Effector memory CD8-positive, alpha-beta T cell (primary cell): ENCODE measurements at regions not wholly inside any gene's neighbourhood (a gene's known extent, or its start where the extent isn't known, plus 50 kb on each side); places are given as distances from the start of the nearest gene placed in this dataset.

Source experiments
- ATAC-seq: fragments of 150-1000 bp; cut with Tn5 transposase; replicated peaks from 2 replicates; pipeline ENCODE4 v1.10.0; 2021; ENCODE audit warnings: mild to moderate bottlenecking, moderate library complexity
- DNase-seq, 3 experiments: peaks; one replicate each; pipeline ENCODE4 v3.0.0; 2021
- H3K27ac Mint-ChIP-seq, 2 donors: one replicate each; pipeline ENCODE4 v1.8.0; 2022; ENCODE audit warnings: mild to moderate bottlenecking in 2 of 2, mixed read lengths in 2 of 2, moderate library complexity in 2 of 2
- H3K27me3 Mint-ChIP-seq, 2 donors: one replicate each; pipeline ENCODE4 v1.8.0; 2022; ENCODE audit warnings: mixed read lengths in 2 of 2
- H3K36me3 Mint-ChIP-seq: one replicate; pipeline ENCODE4 v1.8.0; 2022; ENCODE audit warnings: mild to moderate bottlenecking, moderate library complexity, mixed read lengths; ENCODE audit not compliant: insufficient read depth
- H3K4me1 Mint-ChIP-seq, 2 donors: one replicate each; pipeline ENCODE4 v1.8.0; 2022; ENCODE audit warnings: low read depth in 2 of 2, mixed read lengths in 2 of 2
- H3K4me3 Mint-ChIP-seq, 2 donors: one replicate each; pipeline ENCODE4 v1.8.0; 2022; ENCODE audit warnings: mild to moderate bottlenecking in 2 of 2, mixed read lengths in 2 of 2, moderate library complexity in 2 of 2
- H3K9me3 Mint-ChIP-seq, 2 donors: one replicate each; pipeline ENCODE4 v1.8.0; 2022; ENCODE audit warnings: mixed read lengths in 2 of 2

DNA sequence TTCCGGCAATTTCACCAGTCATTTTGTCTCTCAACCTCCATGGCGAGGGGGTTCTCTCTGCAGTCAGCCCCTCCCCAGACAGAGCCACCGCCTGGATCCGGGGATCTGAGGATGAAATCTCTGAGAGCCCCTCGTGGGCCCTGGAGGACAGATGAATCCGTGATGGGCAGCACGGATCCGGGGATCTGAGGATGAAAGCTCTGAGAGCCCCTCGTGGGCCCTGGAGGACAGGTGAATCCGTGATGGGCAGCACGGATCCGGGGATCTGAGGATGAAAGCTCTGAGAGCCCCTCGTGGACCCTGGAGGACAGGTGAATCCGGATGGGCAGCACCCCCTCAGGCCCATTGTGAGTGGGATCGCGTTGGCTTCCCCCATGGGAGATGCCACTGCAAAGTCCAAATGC lies 106.5 kb downstream of the DACT2 start:
- H3K4me1 Mint-ChIP-seq = no peaks in the 10 kb centered on the region
- H3K27ac Mint-ChIP-seq = no peak overlapping the region
- H3K36me3 Mint-ChIP-seq = peaks cover 4% of the 10 kb centered on the region
- ATAC-seq (no peak), DNase-seq (no peak)
- peaks cover 12 to 40% of the 10 kb centered on the region in 2 donors for H3K27me3 Mint-ChIP-seq
- H3K9me3 Mint-ChIP-seq = peaks cover 0 to 7% of the 10 kb centered on the region in 2 donors
- H3K4me3 Mint-ChIP-seq = no peak overlapping the region

DNA sequence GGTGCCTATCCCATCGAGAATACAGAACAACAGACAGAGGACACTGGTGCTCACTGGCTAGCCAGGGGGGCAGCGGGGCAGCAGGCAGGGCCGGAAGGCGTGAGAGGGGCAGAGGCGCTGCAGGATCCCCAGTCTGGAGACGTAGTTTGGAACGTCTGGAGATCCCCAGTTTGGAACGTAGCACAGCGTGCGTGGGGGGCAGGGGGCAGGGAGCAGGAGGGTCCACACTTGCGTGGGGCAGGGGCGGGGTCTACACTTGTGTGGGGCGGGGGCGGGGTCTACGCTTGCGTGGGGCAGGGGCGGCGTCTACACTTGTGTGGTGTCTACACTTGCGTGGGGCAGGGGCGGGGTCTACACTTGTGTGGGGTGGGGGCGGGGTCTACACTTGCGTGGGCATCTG lies 107.2 kb downstream of the DACT2 start:
- DNase-seq (no peak), ATAC-seq (no peak)
- no peak overlapping the region for H3K4me3 Mint-ChIP-seq
- no peaks in the 10 kb centered on the region for H3K4me1 Mint-ChIP-seq
- peaks cover 0 to 7% of the 10 kb centered on the region in 2 donors for H3K9me3 Mint-ChIP-seq
- no peak overlapping the region for H3K27ac Mint-ChIP-seq
- peaks cover 4% of the 10 kb centered on the region for H3K36me3 Mint-ChIP-seq
- peaks cover 7 to 32% of the 10 kb centered on the region in 2 donors for H3K27me3 Mint-ChIP-seq

DNA sequence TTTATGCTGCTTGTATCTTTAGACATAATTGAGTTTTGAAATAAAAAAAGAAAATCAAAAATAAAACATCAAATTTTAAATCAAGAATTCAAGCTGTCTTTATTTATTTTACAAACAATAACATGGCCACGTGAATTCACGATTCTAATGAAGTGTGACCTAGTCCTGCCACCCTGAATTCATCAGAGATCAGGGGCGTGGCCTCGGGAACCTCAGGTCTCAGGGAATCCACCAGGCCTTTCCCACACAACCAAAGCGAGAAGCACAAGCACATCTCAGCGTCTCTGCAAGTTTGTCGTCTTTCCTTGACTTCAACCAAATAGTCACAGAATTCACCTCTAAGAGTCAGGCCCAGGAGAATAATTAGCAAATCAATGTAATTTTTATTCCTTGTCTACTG lies 107.9 kb downstream of the DACT2 start:
- H3K36me3 Mint-ChIP-seq = no peaks in the 10 kb centered on the region
- no peak overlapping the region for H3K27ac Mint-ChIP-seq
- ATAC-seq (no peak), DNase-seq (no peak)
- no peaks in the 10 kb centered on the region for H3K4me1 Mint-ChIP-seq
- no peak overlapping the region for H3K4me3 Mint-ChIP-seq
- peaks cover 7 to 30% of the 10 kb centered on the region in 2 donors for H3K27me3 Mint-ChIP-seq
- H3K9me3 Mint-ChIP-seq = peaks cover 0 to 7% of the 10 kb centered on the region in 2 donors

DNA sequence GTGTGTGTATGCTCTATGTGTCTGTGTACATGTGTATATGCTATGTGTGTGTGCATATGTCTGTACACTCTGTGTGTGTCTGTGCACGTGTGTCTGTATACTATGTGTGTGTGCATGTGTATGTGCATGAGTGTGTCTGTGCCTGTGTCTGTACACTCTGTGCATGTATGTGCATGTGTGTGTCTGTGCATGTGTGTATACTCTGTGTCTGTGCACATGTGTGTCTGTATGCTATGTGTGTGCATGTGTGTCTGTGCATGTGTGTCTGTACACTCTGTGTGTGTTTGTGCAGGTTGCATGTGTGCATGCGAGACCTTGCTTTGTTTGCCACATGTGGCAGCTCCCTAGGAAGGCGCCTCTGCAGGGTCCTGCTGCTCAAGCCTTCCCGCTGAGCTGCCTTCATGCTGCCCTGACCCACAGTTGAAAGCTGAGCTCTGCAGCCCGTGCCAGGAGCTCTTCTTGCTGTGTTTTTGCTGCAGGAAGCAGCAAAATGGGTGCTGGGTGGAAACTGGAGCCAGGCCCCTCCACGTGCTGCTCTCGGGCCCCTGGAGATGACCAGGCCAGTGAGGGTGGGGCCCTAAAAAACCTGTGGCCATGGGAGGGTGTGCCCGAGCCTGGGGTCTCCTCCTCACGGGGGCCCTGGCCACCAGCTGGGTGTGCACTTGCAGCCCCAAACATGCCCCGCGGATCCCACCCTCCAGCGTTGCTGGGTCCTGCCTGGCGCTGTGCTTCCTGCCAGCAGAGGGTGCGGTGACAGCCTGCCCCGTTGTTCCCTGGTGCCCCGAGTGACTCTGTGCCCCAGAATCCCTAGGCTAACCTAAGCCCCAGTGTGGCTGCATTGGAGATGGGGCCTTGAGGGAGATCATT lies 109.1 kb downstream of the DACT2 start:
- Mint-ChIP-seq H3K4me3 (no peak overlapping the region), H3K27me3 (peaks cover 6 to 29% of the 10 kb centered on the region in 2 donors), H3K9me3 (peaks cover 0 to 7% of the 10 kb centered on the region in 2 donors), H3K36me3 (no peaks in the 10 kb centered on the region), H3K4me1 (no peaks in the 10 kb centered on the region), H3K27ac (no peak overlapping the region)
- DNase-seq (no peak), ATAC-seq (no peak)

DNA sequence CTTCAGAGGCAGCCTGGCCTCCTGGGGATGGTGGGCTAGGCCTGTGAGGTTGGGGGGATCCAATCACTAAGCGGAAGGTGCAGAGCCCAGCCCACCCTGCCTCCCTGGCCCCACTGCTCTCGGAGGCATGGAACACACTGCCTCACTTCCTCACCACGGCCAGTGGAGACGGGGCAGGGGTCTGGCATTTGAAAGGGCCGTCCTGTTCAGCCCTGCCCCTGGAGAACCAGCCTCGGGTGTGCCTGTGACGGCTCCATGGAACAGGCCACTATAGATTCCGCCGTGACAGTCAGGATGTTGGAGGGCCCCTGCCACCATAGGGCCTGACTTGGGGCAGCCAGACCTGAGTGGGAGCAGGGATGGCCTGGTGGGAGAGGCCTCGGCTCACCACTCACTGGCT lies 110.2 kb downstream of the DACT2 start:
- ATAC-seq (no peak), DNase-seq (no peak)
- H3K9me3 Mint-ChIP-seq = peaks cover 0 to 7% of the 10 kb centered on the region in 2 donors
- no peaks in the 10 kb centered on the region for H3K4me1 Mint-ChIP-seq
- no peaks in the 10 kb centered on the region for H3K36me3 Mint-ChIP-seq
- peaks cover 0 to 21% of the 10 kb centered on the region in 2 donors for H3K27me3 Mint-ChIP-seq
- no peak overlapping the region for H3K4me3 Mint-ChIP-seq
- H3K27ac Mint-ChIP-seq = no peak overlapping the region

DNA sequence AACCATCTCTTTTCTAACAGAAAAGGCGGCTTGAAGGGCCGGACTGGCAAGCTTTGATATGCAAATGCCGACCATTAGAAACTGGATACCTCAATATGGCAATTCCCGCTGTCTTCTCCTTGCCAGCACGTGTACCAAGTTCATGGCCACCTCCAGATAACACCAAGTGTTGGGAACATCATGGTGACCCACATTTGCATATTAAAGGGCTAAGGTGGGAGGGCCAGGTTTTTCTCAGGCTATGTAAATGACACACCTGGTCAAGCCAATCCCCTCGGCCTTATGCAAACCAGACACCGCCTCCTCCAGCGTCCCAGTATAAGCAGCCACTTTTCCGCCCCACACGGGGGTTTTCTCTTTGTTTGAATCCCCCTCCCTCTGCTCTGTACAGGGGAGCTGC lies 110.7 kb downstream of the DACT2 start:
- Mint-ChIP-seq H3K4me1 (no peaks in the 10 kb centered on the region), H3K27ac (no peak overlapping the region), H3K36me3 (no peaks in the 10 kb centered on the region), H3K4me3 (no peak overlapping the region), H3K27me3 (peaks cover 4 to 21% of the 10 kb centered on the region in 2 donors), H3K9me3 (peaks cover 0 to 7% of the 10 kb centered on the region in 2 donors)
- ATAC-seq (no peak), DNase-seq (no peak)

DNA sequence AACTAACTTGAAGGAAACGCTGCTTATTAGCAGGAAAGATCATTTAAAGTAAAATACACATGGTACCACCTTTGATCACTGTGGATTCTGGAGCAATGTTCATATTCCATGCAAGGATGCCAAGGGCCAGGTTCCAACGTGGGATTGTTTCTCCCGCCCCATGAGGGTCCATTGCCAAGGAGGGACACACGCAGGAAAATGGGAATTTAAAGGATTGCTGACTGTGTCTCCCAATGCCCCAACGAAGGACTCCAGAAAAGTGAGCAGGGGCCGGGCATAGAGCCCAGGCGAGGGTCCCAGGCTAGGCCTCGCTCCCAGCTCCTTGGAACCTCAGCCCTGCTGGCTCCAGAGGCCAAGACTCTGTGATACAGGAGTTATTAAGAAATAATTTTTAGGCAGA lies 111.2 kb downstream of the DACT2 start:
- no peak for DNase-seq
- Mint-ChIP-seq H3K36me3 (no peaks in the 10 kb centered on the region), H3K4me1 (no peaks in the 10 kb centered on the region), H3K27ac (no peak overlapping the region), H3K4me3 (no peak overlapping the region), H3K27me3 (peaks cover 5 to 21% of the 10 kb centered on the region in 2 donors), H3K9me3 (peaks cover 0 to 7% of the 10 kb centered on the region in 2 donors)
- no peak for ATAC-seq

DNA sequence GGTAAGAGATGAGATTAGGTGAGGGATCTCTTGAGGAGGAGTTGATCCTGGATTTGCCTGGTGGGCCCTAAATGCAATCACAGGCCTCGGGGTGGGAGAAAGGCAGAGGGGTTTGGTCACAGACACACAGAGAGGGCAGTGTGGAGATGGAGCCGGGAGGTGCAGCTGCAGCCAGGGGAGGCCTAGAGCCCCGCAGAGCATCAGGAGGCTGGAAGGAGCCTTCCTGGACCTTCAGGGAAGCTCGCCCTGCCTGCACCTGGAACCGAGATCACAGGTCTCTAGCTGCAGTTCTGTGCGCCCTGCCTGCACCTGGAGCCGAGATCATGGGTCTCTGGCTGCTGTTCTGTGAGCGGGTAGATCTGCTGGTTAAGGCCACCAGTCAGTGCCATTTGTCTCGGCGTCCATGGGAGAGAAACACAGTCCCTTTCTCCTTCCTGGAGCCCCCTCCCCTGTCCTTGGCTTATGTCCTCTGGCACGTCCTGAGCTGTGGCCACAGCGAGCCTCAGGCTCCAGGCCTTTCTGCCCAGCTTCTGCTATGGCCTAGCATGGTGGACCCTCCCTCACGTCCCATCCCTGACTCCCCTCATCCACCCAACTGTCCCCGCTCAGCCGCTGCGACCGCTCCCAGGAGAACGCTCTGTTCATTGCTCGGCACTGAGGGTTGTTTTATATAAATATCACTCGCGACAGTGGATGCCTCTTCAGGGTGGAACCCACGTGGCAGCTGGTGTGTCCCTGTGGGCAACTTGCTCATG lies 112.0 kb downstream of the DACT2 start:
- ATAC-seq = no peak
- no peaks in the 10 kb centered on the region for H3K36me3 Mint-ChIP-seq
- H3K9me3 Mint-ChIP-seq = peaks cover 0 to 7% of the 10 kb centered on the region in 2 donors
- no peak overlapping the region for H3K4me3 Mint-ChIP-seq
- H3K27me3 Mint-ChIP-seq = peaks cover 5 to 21% of the 10 kb centered on the region in 2 donors
- no peaks in the 10 kb centered on the region for H3K4me1 Mint-ChIP-seq
- DNase-seq = no peak
- H3K27ac Mint-ChIP-seq = no peak overlapping the region

DNA sequence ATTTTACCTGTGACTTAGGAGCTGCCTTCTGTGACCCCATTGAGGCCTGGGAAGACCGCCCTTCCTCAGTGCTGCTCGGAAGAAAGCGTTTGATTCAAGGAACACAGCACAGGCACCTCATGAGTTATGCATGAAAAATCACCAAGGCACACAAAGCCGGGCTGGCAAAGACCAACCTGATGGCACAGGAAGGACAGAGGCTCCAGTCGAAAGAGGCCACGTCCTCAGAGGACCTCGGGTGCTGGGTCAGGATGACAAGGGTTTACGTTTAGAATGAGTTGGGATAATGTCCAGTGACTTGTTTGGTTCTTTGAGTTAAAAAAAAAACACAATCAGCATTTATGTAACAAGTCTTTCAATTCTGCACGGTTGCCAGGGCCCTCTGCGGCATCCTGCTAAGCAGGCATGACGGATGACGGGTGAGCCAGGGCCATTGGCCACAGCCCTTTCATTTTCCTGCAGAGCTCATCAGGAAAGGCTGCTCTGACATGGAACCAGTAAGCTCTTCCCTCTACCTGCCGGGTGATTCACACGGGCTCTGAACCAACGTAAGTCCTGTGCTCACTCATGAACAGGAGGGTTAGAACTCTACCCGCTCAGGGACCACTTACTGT lies 112.8 kb downstream of the DACT2 start:
- Mint-ChIP-seq H3K36me3 (no peaks in the 10 kb centered on the region), H3K4me1 (no peaks in the 10 kb centered on the region), H3K9me3 (peaks cover 0 to 7% of the 10 kb centered on the region in 2 donors), H3K27me3 (peaks cover 13 to 26% of the 10 kb centered on the region in 2 donors), H3K4me3 (no peak overlapping the region), H3K27ac (no peak overlapping the region)
- ATAC-seq = no peak
- DNase-seq = no peak

DNA sequence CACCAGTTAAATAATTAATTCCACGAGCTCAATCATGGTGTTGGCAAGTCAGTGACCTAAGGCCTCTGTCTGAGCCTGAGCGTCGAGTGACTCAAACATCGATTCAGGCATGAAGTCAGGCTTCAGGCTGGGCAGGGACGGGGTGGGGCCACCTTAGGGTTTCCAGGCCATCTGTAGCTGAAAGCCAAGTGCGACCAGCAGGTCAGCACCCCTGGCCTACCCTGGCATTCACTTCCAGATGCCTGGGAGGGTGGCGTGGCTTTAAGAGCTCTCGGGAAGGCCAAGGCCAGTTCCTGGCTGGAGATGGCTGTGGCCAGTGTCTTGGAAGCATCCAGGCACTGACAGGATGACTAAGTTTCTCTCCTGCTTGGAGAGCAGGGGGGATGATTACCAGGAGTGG lies 113.4 kb downstream of the DACT2 start:
- peaks cover 0 to 7% of the 10 kb centered on the region in 2 donors for H3K9me3 Mint-ChIP-seq
- peaks cover 13 to 32% of the 10 kb centered on the region in 2 donors for H3K27me3 Mint-ChIP-seq
- H3K27ac Mint-ChIP-seq = no peak overlapping the region
- DNase-seq (no peak), ATAC-seq (no peak)
- no peaks in the 10 kb centered on the region for H3K36me3 Mint-ChIP-seq
- H3K4me1 Mint-ChIP-seq = no peaks in the 10 kb centered on the region
- no peak overlapping the region for H3K4me3 Mint-ChIP-seq

DNA sequence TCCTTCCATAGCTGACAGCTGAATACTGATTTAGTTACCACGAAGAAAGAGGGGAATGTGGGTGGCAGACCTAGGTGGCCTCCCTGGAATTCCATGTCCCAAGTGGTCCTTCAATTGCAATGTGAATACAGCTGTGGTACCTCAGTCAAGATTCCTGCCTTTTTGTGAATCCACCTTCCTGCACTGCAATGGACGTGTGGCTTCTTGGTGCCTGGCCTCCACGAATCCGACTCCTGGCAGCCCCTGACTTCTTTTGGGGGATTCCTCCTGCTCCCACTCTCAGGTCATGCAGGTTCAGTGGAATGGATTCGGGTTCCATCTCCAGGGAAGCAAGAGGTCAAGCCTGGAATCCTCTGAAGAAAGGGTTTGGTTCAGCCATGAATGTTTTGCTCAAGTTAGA lies 117.8 kb downstream of the DACT2 start:
- H3K4me1 Mint-ChIP-seq = no peaks in the 10 kb centered on the region
- ATAC-seq (no peak), DNase-seq (no peak)
- peaks cover 2% of the 10 kb centered on the region for H3K36me3 Mint-ChIP-seq
- H3K4me3 Mint-ChIP-seq = no peak overlapping the region
- H3K9me3 Mint-ChIP-seq = no peaks in the 10 kb centered on the region
- H3K27me3 Mint-ChIP-seq = peaks cover 22 to 23% of the 10 kb centered on the region in 2 donors
- H3K27ac Mint-ChIP-seq = no peak overlapping the region

DNA sequence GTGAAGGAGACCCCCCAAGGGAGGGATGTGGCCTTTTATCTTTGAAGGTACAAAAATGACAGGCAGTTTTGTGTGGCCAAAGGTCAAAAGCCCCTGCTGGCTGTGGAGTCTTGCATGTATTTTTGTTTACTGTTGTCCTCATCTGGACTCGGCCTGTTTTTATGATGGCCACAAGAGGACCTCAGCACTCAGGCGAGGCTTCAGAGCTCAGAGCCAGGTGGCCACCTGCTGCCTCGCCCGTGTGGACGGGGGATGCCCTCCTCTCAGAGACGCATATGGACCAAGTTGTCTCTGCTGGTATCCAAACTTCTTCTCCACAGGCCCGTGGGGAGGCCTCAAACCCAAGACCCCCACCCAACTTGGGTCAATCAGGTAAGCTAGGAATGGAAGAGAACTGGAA lies 118.2 kb downstream of the DACT2 start:
- Mint-ChIP-seq H3K4me3 (no peak overlapping the region), H3K36me3 (peaks cover 2% of the 10 kb centered on the region), H3K9me3 (no peaks in the 10 kb centered on the region), H3K4me1 (no peaks in the 10 kb centered on the region), H3K27me3 (peaks cover 22 to 23% of the 10 kb centered on the region in 2 donors), H3K27ac (no peak overlapping the region)
- ATAC-seq (no peak), DNase-seq (no peak)

DNA sequence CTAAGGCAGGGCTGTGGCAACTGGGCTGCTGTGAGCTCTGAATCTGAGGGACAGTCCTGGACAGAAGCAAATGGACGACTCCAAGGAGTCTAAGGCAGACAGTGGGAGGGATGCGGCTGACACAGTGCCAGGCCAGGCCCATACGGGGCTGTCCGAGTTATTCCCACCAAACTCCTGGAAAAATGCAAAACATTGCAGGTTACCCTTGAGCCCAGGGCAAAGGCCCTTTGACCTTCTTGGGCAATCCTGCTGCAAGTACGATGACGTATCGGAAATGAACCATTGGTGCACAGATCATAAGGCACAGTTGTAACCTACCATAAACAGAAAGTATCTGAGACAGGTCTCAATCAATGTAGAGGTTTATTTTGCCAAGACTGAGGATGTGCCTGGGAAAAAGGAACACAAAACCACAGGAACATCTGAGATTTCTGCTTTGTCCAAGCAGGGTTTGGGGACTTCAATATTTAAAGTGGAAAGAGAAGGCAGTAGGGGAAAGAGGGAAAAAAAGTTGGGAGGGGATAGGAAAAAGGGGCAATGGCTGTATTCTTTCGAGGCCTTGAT lies 118.9 kb downstream of the DACT2 start:
- Mint-ChIP-seq H3K36me3 (peaks cover 2% of the 10 kb centered on the region), H3K27ac (no peak overlapping the region), H3K4me3 (no peak overlapping the region), H3K27me3 (peaks cover 23 to 24% of the 10 kb centered on the region in 2 donors), H3K9me3 (no peaks in the 10 kb centered on the region), H3K4me1 (no peaks in the 10 kb centered on the region)
- no peak for DNase-seq
- ATAC-seq = no peak
